KBM-7 (cell line): ENCODE measurements at regions not wholly inside any gene's neighbourhood (a gene's known extent, or its start where the extent isn't known, plus 50 kb on each side); places are given as distances from the start of the nearest gene placed in this dataset.

Experiments
- DNase-seq: peaks from one replicate; pipeline ENCODE4 v3.0.0-alpha.2; 2015
- in situ Hi-C: fragments of 300-500 bp; cut with MboI; formaldehyde crosslinking; loops from 2 replicates; pipeline ENCODE4 v1.14.3; 2020; ENCODE audit warnings: low sequenced_read_pairs, low pct_unique_long_range_greater_than_20kb, mixed read lengths

- in situ Hi-C loops: no loop called here
- DNase-seq: no peak
Measured at GRCh38 chr5:158351485-158352125, 492.7 kb upstream of the CLINT1 start.

DNA sequence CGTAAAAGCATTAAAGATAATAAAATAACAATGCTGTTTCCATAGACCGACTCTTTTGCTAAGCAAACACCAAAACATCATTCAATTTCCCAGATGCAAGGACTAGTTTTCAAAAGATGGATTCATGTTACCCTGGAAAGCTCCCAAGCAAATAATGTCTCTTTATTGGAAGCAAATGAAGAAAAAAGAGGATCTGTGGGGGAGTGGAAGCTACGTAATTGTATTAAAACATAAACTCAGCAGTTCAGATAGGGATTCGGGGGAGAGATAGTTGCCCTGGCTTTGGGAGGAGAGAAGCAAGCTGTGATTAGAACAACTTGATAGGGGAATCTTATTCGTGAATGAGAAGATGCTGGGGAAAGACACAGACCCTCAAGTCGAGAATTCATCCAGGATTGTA, 491.0 kb upstream of the CLINT1 start:
- in situ Hi-C loops: no loop called here
- DNase-seq: no peak

- in situ Hi-C loops: no loop called here
- DNase-seq: no peak
Measured at GRCh38 chr5:158344376-158344775, 485.4 kb upstream of the CLINT1 start.

DNA sequence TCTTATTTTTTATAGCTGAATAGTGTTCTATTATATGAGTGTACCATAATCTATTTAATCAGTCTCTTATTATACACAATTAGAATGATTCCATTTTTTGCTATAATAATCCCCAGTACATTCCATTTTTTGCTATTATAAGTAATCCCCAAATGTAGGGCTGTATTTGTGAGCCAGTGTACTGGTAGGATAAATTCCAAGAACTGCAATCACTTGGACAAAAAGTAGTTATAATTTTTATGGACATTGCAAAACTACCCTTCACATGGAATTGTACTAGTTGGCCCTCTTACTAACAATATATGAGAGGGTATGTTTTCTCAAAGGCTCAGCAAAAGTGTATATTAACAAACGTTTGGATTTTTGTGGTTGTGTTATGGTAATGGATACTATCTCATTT, 481.7 kb upstream of the CLINT1 start:
- in situ Hi-C loops: no loop called here
- DNase-seq: no peak

GRCh38 chr5:158326256-158326655, 467.3 kb upstream of the CLINT1 start:
- no peak for DNase-seq
- in situ Hi-C loops: no loop called here

GRCh38 chr5:158324236-158324635, 465.3 kb upstream of the CLINT1 start:
- DNase-seq: no peak
- in situ Hi-C loops: no loop called here

DNA sequence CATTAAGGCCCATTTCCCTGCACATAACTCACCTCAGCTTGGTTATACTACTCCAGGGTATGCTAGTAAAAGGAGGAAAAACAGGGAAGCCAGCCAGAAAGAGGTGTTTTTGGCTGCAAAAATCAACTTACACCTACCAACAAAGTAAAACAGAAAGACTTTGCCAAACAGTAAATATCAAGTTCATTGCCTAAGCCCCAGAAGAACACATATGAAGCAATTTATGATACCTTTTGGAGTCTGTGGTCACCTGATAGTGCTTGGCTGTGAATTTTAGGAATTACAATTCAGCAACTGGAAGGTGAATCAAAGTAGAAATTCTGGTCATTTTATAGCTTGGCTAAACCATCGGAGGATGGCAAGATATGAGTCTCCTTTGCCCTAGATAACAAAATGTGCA, 463.7 kb upstream of the CLINT1 start:
- in situ Hi-C loops: no loop called here
- no peak for DNase-seq

DNA sequence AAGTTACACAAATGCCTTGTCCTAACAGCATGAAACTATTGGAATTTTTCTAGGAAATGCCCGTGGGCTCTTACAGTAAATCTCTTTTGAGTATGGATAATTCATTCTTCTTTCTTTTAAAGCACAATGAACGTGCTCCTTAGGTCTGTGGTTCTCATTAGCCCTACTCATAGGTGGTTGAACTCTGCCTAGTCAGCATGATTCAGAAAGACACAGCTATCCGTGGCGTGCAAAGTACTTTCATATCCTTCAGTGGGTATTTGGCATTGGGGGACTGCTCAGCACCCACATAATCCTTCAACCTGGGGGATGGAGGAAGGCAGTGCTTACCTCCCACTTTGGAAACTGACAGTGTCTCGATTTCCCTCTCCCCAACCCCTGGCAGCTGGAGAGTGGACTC, 462.0 kb upstream of the CLINT1 start:
- in situ Hi-C loops: no loop called here
- DNase-seq: no peak

- DNase-seq: no peak
Measured at GRCh38 chr5:158320178-158320674, 461.3 kb upstream of the CLINT1 start.

DNA sequence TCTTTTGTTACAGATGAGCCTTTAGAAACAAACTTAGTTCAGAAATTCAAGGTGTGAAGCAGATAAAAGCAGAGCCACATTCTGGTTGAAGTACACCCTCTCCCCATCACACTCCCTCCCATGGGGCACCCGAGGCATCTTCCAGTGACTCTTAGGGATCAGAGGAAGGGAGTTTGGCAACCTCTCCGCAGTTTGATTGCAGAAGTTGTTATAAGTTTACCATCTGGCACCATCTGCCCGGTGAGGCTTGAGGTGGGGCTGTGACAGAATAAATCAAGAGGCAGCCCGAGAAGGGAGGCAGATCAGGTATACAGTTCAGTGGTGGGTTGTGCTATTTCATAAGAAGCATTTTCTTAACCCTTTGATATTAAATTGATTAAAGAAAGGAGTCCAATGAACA, 458.6 kb upstream of the CLINT1 start:
- in situ Hi-C loops: no loop called here
- DNase-seq: no peak

More at GRCh38 chr5:158320178-158320674, 461.3 kb upstream of the CLINT1 start:
- in situ Hi-C loops: no loop called here

- in situ Hi-C loops: no loop called here
- DNase-seq: no peak
Measured at GRCh38 chr5:158313733-158314464, 455.0 kb upstream of the CLINT1 start.

DNA sequence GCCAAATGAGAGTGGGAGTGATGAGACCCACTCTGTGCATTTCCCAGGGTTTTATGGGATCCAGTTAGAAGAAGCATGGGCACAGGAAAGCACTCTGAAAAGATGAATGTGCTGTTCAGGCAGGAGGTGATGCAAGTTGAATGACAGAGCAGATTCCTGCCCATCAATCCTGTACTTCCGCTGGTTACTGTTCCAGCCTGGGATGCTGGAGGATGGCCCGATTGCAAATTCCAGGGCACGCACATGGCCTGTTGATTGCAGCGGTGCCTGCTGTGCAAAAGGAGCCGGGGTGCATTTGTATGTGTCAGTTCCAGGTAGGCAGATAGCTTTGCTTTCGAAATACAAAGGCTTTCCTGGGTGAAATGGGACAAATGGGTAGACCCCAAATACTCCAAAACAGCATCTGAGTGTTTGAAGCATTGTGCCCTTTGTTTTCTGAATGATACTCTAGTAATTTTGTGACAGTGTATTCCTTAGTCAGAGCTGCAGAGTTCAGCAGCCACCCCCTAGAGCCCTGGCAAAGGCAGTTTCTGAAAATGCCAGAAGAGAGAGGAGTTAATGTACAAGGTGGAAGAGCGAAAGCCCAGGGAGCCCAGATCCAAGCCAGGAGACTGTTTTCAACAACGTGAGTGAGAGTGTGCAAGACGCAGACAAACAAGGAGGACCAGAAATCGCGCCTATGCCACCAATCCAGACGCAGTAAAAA, 454.2 kb upstream of the CLINT1 start:
- in situ Hi-C loops: no loop called here
- no peak for DNase-seq

DNA sequence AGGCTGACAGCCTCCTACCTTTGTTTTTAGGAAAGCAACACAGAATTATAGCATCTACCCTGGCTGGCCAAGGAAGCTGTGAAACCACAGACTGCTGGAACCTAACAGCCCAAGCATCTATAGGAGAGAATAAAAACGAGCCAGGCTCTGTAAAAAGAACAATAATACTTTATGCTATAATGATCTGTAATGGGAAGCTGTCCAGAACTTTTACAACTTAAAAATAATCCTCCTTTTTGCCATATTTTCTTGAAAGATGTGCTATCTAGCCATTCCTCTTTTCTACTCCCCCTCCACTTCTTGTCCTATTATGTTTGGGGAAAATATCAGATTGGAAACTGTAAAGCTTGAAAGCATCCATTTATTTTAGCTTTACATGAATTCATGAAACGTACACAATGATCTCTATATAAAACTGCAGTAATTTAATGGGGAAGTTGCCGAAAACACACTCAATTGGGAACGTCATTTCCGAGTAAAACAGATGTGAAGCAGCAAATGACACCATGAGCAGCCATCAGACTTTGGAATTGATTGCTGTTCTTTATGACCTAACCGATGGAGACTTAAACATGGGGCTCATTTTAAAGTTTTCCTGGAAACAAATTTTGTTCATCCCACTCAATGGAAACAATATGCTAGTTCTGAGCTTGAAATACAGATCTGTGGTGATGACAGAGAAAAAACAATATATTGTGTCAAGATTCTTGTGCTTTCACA, 450.3 kb upstream of the CLINT1 start:
- in situ Hi-C loops: no loop called here
- no peak for DNase-seq

- in situ Hi-C loops: no loop called here
- DNase-seq: no peak
Measured at GRCh38 chr5:158308429-158309025, 449.6 kb upstream of the CLINT1 start.

- no peak for DNase-seq
- in situ Hi-C loops: no loop called here
Measured at GRCh38 chr5:158305861-158306260, 446.9 kb upstream of the CLINT1 start.

DNA sequence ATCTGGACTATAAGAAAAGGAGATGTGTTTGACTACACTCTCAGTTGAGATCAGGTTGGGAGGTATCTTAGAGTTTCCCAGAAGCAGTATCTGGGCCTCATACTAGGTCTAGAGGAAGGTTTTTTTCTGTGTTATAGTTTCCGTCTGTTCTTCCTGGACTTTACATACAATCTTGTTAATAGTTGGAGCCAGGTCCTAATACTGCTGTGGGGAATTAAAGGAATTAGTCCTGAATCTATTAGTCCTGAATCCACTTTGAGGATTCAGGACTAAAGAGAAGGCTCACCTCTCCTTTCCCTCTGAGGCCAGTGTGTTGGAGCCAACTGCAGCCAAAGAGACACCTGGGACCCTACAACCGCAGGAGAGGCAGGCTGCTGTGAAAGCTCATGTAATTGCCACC, 445.7 kb upstream of the CLINT1 start:
- DNase-seq: no peak
- in situ Hi-C loops: no loop called here

- no peak for DNase-seq
- in situ Hi-C loops: no loop called here
Measured at GRCh38 chr5:158303883-158304282, 444.9 kb upstream of the CLINT1 start.

DNA sequence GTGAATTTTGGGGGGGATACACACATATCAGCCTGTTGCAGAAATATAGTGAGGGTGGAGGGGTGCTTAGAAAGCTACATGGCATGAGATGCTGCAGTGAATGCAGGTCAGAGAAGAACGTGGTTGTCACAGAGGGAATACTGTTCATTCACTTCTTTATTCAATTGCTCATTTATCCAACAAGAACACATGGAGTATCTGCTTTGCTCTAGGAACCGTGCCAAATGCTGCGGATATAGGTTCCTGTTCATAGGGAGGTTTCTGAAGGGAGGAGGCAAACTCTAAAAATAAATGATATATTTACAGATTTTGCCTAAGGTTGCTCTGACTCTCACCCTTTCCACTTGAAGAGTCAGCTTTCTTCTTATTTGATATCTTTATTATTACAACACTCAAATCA, 444.3 kb upstream of the CLINT1 start:
- in situ Hi-C loops: no loop called here
- DNase-seq: no peak

GRCh38 chr5:158302029-158302428, 443.1 kb upstream of the CLINT1 start:
- in situ Hi-C loops: no loop called here

More at GRCh38 chr5:158302029-158302428, 443.1 kb upstream of the CLINT1 start:
- no peak for DNase-seq
